ENCODE measurements at regions not wholly inside any gene's neighbourhood (a gene's known extent, or its start where the extent isn't known, plus 50 kb on each side); places are given as distances from the start of the nearest gene placed in this dataset.

GRCh38 chr20:48433178-48433577, 394.6 kb downstream of the PREX1 start:
- no peak for DNase-seq

GRCh38 chr20:48432494-48432832, 395.3 kb downstream of the PREX1 start:
- DNase-seq: no peak

DNA sequence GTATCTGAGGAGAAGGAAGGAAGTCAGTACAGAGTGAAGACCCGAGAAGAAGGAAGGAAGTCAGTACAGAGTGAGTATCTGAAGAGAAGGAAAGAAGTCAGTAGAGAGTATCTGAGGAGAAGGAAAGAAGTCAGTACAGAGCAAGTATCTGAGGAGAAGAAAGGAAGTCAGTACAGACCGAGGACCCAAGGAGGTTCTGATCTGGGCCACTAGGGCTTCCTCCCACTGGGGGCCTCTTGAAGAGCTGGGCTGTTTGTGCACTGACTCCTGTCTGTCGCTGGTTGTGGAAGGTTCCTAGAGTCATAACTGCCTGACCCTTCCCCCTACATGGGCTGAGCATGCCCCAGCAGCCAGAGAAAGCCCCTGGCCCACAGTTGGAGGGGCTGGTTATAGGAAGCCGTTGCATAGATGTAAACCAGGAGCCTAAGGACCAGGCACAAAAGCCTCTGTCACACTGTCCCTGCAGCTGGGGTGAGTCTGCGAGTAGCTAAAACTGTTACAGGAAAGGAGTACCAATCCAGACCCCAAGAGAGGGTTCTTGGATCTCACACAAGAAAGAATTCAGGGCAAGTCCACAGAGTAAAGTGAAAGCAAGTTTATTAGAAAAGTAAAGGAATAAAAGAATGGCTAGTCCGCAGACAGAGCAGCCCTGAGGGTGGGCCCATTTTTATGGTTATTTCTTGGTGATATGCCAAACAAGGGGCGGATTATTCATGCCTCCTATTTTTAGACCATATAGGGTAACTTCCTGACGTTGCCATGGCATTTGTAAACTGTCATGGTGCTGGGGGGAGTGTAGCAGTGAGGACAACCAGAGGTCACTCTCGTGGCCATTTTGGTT, 395.9 kb downstream of the PREX1 start:
- no peak for DNase-seq

DNA sequence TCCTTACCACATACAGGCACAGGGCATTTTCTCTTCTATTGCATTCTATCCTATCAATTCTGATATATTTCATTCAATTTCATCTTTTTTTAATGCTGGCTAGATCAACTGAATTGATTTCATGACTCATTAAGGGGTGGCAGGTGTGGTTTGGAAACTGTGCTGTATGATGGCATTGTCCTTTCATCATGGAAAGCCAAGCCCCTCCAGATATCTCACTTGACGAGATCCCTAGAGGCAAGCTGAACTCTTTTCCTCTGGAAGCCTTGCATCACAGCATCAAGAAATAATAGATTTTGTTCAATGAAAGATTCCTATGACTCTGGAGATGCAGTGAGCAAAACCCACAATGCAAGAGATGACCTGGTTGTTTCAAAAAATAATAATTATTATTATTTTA, 401.2 kb downstream of the PREX1 start:
- DNase-seq: no peak

GRCh38 chr20:48425817-48426612, 401.8 kb downstream of the PREX1 start:
- DNase-seq: no peak

DNA sequence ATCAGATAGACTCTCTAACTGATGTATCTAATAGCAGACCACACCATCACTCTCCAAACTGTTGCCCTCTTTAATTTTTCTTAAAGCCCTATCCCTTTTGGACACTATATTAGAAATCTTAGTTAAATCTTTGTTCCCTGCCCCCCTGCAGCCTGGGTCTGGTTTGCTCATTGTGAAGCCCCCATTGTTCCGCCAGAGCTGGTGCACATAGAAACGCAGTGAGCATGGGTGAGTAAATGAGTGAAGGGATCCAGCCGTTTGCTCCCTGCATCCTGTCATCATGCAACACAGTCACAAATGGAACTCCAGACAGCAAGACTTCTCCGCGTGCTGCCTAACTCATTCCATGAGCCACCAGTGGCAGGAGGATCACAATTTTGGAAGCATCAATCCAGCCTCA, 402.5 kb downstream of the PREX1 start:
- no peak for DNase-seq

DNA sequence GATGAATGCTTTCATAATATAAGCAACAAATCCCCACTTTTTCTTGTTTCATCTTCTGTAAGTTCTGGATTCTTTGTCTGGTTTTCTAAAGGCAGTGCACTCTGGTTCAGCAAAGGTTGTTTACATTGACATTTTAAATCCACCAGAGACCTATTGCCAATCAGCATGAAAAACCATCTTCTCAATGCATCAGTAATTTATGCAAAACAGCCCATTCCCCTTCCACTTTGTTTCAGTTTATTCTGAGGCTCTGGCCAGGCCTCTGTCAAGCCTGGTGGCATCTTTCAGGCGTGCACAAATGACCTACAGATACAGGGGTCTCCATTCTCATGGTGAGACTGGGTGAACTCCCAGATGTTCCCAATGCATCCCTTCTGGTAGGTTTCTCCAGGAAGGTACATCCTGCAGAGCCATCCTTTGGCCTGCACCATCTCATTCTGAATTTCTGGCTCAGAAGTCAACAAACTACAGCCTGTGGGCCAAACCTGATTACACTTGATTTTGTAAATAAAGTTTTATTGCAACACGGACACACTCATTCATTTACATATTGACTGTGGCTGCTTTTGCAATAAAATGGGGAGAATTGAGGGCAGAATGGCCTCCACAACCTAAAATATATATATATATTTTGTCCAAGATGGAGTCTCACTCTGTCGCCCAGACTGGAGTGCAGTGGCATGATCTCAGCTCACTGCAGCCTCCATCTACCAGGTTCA, 405.4 kb downstream of the PREX1 start:
- no peak for DNase-seq

DNA sequence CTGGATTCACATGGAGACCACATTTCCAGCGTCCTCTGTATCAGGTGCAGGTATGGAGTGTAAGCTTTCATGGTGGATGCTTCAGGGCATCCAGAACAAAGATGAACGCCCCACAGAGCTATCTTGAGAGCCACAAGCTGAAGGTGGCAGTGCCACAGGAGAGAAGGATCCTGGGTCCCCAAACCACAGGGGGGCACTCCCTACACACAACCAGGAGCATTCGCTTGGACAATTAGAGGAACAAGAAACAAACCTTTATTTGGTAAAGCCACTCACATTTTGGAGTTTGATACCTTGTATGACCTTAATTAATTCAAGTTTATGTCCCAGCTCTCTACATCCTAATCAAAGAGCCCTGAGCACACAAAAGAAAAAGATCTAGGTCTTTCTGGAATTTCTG, 406.3 kb downstream of the PREX1 start:
- DNase-seq: no peak

DNA sequence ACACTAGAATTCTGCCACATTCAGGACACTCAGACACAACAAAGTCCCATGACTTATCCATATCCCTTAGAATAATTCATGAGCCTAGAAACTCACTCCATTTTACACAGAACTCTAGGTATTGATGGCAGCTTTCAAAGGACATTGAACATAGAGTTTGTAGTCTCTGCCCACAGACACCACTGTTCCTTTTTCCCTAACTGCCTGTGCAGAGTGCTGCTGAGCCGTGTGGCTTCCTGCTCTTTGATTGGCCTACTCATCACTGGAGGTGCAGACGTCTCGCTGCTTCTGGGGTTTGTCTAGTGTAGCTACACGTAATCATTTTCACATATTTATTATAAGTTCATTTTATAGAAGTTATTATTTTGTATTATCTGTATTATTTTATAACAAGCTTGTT, 407.6 kb downstream of the PREX1 start:
- DNase-seq: no peak

DNA sequence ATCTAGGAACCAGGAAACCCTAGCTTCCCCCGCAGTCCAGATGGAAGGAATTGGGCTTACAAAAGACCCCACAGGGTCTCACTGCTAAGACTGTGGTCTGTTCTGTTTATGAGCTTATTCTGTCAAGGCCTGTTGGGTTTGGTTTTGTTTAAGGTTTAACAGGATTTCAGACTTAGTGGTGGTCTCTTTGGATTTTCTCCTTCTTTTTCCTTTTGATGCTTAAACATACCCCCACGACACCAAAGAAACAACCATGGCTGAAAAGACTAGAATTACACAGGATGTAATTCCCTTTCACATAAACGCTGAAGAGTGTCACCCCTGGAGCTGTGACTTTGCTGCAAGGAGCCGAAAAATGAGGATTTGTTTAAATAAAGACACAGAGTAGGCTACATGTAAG, 408.6 kb downstream of the PREX1 start:
- DNase-seq: no peak

DNA sequence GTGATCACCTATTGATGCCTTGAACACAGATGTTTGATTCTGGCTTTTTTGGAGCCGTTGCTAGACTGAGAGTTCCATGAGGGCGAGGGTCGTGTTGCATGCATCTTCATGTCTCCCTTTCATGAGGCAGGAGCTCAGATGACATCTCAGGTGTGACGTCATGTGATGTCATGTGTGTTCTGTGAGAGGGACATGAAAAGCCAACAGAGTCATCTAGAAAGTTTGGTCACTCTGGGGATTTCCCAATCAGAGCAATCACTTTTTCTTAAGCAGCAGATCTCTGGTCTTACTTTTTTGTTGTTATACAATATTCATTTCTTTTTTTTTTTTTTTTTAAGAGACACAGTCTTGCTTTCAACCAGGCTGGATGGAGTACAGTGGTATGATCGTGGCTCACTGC, 411.8 kb downstream of the PREX1 start:
- DNase-seq: no peak

GRCh38 chr20:48414786-48415185, 413.0 kb downstream of the PREX1 start:
- DNase-seq: no peak

DNA sequence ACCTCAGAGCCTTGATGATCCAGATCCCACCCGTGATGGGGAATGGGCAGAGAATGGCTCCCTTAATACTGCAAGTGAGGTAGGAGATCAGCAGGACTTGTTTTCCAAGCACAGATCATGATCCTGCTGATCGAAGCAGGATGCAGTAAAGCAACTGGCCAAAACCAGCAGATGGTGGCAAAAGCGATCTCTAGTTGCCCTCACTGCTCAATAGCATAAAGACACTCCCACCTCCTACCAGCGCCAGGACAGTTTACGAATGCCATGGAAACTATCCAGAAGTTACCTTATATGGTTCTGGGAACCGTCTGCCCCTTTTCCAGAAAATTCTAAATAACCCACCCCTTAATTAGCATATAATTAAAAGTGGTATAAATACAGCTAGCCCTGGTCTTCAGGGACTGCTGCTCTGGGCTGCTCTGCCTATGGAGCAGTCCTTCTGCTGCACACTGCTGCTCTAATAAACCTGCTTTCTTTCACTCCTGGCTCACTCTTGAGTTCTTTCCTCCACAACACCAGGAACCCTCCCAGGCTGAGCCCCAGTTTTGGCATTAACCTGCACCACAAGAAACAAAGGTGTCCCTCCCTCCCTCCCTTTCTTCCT, 415.8 kb downstream of the PREX1 start:
- no peak for DNase-seq

GRCh38 chr20:48411245-48411644, 416.6 kb downstream of the PREX1 start:
- DNase-seq: no peak

DNA sequence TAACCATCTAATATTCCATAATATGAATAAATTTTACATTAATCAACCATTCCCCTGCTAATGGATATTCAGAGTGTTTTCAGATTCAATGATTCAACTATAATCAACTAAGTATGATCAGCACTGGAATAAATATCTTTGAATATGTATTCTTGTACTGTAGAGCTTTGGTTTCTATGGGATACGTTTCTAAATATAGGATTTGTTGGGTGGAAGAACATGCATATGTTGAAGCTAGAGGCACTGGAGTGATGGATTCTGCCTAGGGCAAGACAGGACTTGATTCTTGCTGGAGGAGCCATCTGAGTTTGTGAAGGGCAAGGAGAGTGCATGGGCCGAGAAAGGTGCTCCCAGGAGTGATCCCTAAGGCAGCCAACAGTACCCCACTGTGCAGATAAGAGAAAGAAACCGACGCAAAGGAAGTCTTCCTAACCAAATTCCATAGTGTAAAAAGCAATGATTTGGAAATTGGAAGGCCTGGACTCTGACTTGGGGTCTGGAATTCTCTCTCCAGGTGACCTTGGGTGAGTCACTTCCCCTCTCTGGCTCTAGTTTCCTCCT, 418.7 kb downstream of the PREX1 start:
- DNase-seq: no peak

GRCh38 chr20:48407710-48408109, 420.1 kb downstream of the PREX1 start:
- no peak for DNase-seq

DNA sequence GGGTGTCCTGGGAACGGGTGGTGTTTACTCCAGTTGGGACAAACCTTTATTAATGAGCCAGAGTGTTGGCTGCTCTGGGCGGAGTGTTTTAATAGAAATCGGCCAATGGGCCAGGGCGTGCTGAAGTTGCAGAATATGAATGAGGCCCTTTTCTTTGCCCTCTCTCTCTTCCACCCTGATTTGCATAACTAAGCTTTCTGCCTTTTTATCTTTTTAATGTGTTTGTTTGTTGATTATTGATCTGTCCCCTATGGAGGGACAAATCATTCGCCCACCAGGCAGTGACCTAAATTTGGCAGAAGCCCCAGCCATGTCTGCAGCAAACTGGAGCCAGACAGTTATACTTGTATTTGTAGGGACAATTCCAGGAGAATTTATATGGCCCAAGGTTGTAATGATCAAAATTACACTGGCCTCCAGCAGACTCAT, 420.9 kb downstream of the PREX1 start:
- no peak for DNase-seq

DNA sequence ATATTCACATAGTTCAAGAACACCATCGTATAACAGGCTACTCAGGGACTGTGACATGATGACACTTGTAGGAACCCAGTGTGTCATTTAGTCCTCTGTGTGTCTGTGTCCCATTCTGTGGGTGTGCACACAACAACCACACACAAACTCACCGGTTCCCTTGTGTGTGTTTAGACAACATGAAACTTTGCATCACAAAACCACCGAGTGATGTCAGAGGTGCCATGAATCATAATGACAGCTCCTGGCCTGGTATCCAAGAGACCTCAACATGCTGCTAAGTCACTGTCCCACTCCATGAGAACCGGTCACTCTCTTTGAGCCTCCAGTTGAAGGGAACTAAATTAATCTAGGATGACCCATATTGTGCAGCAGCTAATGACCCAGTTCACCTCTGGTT, 421.3 kb downstream of the PREX1 start:
- no peak for DNase-seq

GRCh38 chr20:48405909-48406308, 421.9 kb downstream of the PREX1 start:
- no peak for DNase-seq

DNA sequence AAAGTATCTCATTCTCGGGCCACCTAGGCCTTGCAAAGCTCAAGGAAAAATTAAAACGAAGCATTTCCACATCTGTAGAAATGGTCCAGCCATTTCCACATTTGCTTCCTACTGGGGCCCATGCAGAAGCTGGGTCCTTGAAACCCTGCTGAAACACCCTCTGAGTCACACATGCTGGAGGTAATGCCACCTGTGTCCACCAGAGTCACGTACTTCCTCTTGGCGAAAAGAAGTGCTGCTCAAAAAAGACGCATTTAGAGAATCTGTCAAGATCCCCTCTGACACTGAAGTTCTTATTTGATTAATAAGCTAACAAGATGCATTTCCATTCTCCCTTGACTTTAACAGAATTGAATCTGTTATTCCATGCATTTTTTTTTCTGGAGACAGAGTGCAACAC, 423.2 kb downstream of the PREX1 start:
- DNase-seq: no peak

DNA sequence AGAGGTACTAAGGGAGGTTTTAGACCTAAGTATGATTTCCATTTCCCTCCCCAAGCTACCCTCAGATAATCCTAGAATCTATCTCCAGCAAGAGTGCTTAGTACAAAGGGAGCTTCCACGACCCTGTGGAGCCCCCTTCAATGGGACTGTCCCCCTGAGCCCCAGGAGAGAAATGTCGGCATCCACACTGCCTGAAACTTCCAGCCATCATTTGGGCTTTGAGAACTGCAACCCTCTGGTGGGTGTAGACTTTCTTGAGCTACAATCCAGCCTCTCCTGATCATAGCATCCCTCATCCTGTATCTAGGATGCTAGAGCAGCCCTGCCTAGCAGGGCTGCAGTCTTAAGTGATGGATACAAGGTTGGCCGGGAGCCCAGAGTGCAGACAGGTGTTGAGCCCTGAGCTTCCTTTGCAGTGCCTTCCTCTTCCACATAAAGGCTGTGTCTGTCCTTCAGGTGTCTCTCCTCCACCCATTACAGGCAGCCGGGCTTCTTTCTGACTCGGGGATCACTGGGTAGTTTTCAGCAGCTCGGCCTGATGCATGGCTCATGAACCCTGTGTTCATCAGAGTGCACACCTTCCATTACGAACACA, 424.5 kb downstream of the PREX1 start:
- DNase-seq: no peak

GRCh38 chr20:48401359-48401758, 426.4 kb downstream of the PREX1 start:
- no peak for DNase-seq

- no peak for DNase-seq
Observed at GRCh38 chr20:48400009-48400408, 427.8 kb downstream of the PREX1 start.
